Activated effector memory CD4-positive, alpha-beta T cell treated with anti-CD3 and anti-CD28 coated beads, Interleukin-2, amount 50 U/mL, for 16 hours (primary cell): ENCODE measurements at regions not wholly inside any gene's neighbourhood (a gene's known extent, or its start where the extent isn't known, plus 50 kb on each side); places are given as distances from the start of the nearest gene placed in this dataset.
"Not testable (repeated sequence)": the region's sequence is repeated elsewhere in the genome, so short reads cannot be mapped to it uniquely, and the experiment has no call there.

Experiments
- DNase-seq: peaks from one replicate; pipeline ENCODE4 v3.0.0-alpha.2; 2020

GRCh38 chr2:106004851-106005250, 189.2 kb downstream of the UXS1 start:
- no peak for DNase-seq

- no peak for DNase-seq
Observed at GRCh38 chr2:105999211-105999989, 194.7 kb downstream of the UXS1 start.

GRCh38 chr2:105997711-105998110, 196.4 kb downstream of the UXS1 start:
- no peak for DNase-seq

GRCh38 chr2:105990624-105991023, 203.5 kb downstream of the UXS1 start:
- no peak for DNase-seq

GRCh38 chr2:105989803-105990202, 204.3 kb downstream of the UXS1 start:
- DNase-seq: not testable (repeated sequence)

GRCh38 chr2:105989070-105989469, 205.0 kb downstream of the UXS1 start:
- DNase-seq: no peak

- DNase-seq: no peak
Observed at GRCh38 chr2:105977807-105978206, 216.3 kb downstream of the UXS1 start.

- no peak for DNase-seq
Observed at GRCh38 chr2:105977212-105977611, 216.9 kb downstream of the UXS1 start.

- DNase-seq: no peak
Observed at GRCh38 chr2:105974812-105975211, 219.3 kb downstream of the UXS1 start.

- DNase-seq: no peak
Observed at GRCh38 chr2:105972927-105973326, 221.2 kb downstream of the UXS1 start.

GRCh38 chr2:105972246-105972645, 221.9 kb downstream of the UXS1 start:
- DNase-seq: no peak

GRCh38 chr2:105969552-105969951, 224.5 kb downstream of the UXS1 start:
- no peak for DNase-seq

GRCh38 chr2:105962221-105962620, 217.5 kb downstream of the NCK2 start:
- DNase-seq: no peak

GRCh38 chr2:105961599-105962146, 217.0 kb downstream of the NCK2 start:
- DNase-seq: no peak

GRCh38 chr2:105959357-105959756, 214.6 kb downstream of the NCK2 start:
- no peak for DNase-seq

GRCh38 chr2:105954891-105955290, 210.2 kb downstream of the NCK2 start:
- DNase-seq: no peak

- no peak for DNase-seq
Observed at GRCh38 chr2:105953942-105954341, 209.2 kb downstream of the NCK2 start.

- DNase-seq: no peak
Observed at GRCh38 chr2:105952131-105952530, 207.4 kb downstream of the NCK2 start.

GRCh38 chr2:105951384-105951694, 206.6 kb downstream of the NCK2 start:
- DNase-seq: no peak

- DNase-seq: no peak
Observed at GRCh38 chr2:105950521-105951383, 206.0 kb downstream of the NCK2 start.

- no peak for DNase-seq
Observed at GRCh38 chr2:105943977-105944376, 199.3 kb downstream of the NCK2 start.
